ENCODE measurements at regions not wholly inside any gene's neighbourhood (a gene's known extent, or its start where the extent isn't known, plus 50 kb on each side); places are given as distances from the start of the nearest gene placed in this dataset.

GRCh38 chr1:5704561-5705514 lies 287.4 kb downstream of the NPHP4 start:
- TF ChIP-seq POLR2A (IDR thresholded peaks at IDR 0.05) = no peak
- TF ChIP-seq CTCF (IDR thresholded peaks at IDR 0.05 in 4 of 5, conservative IDR thresholded peaks at IDR 0.05 in 1 of 5) = no peak
- Histone ChIP-seq H3K4me3 (no peak overlapping the region), H3K27me3 (no peaks in the 10 kb centered on the region), H3K9me3 (no peaks in the 10 kb centered on the region), H3K27ac (no peak overlapping the region), H3K4me1 (no peaks in the 10 kb centered on the region), H3K36me3 (no peaks in the 10 kb centered on the region)
- DNase-seq (no peak), ATAC-seq (no peak)
- intact Hi-C loops (cut with DNase I; ENCODE audit: low total_unique reads) = no loop called here
- in situ Hi-C loops (cut with MboI; ENCODE audit: low sequenced_read_pairs in 4 of 4) = no loop called here

- Histone ChIP-seq H3K9me3 (no peaks in the 10 kb centered on the region), H3K36me3 (no peaks in the 10 kb centered on the region), H3K4me3 (no peak overlapping the region), H3K4me1 (no peaks in the 10 kb centered on the region), H3K27ac (no peak overlapping the region), H3K27me3 (no peaks in the 10 kb centered on the region)
- DNase-seq (no peak), ATAC-seq (no peak)
- no peak for TF ChIP-seq POLR2A (IDR thresholded peaks at IDR 0.05)
- TF ChIP-seq CTCF (IDR thresholded peaks at IDR 0.05 in 4 of 5, conservative IDR thresholded peaks at IDR 0.05 in 1 of 5) = no peak
- intact Hi-C loops (cut with DNase I; ENCODE audit: low total_unique reads) (no loop called here), in situ Hi-C loops (cut with MboI; ENCODE audit: low sequenced_read_pairs in 4 of 4) (no loop called here)
These were observed 290.6 kb downstream of the NPHP4 start for GRCh38 chr1:5701642-5702041.

GRCh38 chr1:5693568-5693967 lies 298.7 kb downstream of the NPHP4 start:
- no peaks in the 10 kb centered on the region for H3K4me1 ChIP-seq
- no peaks in the 10 kb centered on the region for H3K36me3 ChIP-seq
- H3K9me3 ChIP-seq = no peaks in the 10 kb centered on the region
- DNase-seq = no peak
- in situ Hi-C loops (cut with MboI; ENCODE audit: low sequenced_read_pairs in 4 of 4) (no loop called here), intact Hi-C loops (cut with DNase I; ENCODE audit: low total_unique reads) (no loop called here)
- no peak for ATAC-seq
- H3K27me3 ChIP-seq = no peaks in the 10 kb centered on the region
- H3K4me3 ChIP-seq = no peak overlapping the region
- TF ChIP-seq CTCF (IDR thresholded peaks at IDR 0.05 in 4 of 5, conservative IDR thresholded peaks at IDR 0.05 in 1 of 5) = no peak
- TF ChIP-seq POLR2A (IDR thresholded peaks at IDR 0.05) = no peak
- no peak overlapping the region for H3K27ac ChIP-seq

GRCh38 chr1:5692664-5693063 lies 299.6 kb downstream of the NPHP4 start:
- in situ Hi-C loops (cut with MboI; ENCODE audit: low sequenced_read_pairs in 4 of 4) = no loop called here

More at GRCh38 chr1:5692664-5693063, 299.6 kb downstream of the NPHP4 start:
- ATAC-seq (no peak), DNase-seq (no peak)
- Histone ChIP-seq H3K36me3 (no peaks in the 10 kb centered on the region), H3K27me3 (no peaks in the 10 kb centered on the region), H3K4me3 (no peak overlapping the region), H3K4me1 (no peaks in the 10 kb centered on the region), H3K27ac (no peak overlapping the region), H3K9me3 (no peaks in the 10 kb centered on the region)
- TF ChIP-seq CTCF (IDR thresholded peaks at IDR 0.05 in 4 of 5, conservative IDR thresholded peaks at IDR 0.05 in 1 of 5) = no peak
- intact Hi-C loops (cut with DNase I; ENCODE audit: low total_unique reads) = no loop called here

Measured in gastrocnemius medialis (tissue), 4 donors.